K562 (cell line): ENCODE measurements at regions not wholly inside any gene's neighbourhood (a gene's known extent, or its start where the extent isn't known, plus 50 kb on each side); places are given as distances from the start of the nearest gene placed in this dataset.

Source experiments
- ATAC-seq: fragments of 200-7000 bp; cut with Tn5 transposase; 3 replicates; pipeline ENCODE4 v1.9.1; 2020; ENCODE audit warnings: moderate library complexity
- BruUV-seq: library from RNA; stranded (reverse); fragments of 400-500 nt; replicated peaks from 2 replicates; lab custom pipeline; 2021; lab: Mats Ljungman, UMichigan
- CTCF ChIA-PET: fragments of 300-600 bp; formaldehyde crosslinking; extraction: SDS; loops from one replicate; lab custom pipeline; 2021; ENCODE audit warnings: low intra/inter-chr PET ratio; lab: Yijun Ruan, JAX
- POLR2A ChIA-PET: fragments of 300-600, 350-650 bp; sonication (Branson Sonifier 250); formaldehyde crosslinking; extraction: SDS; loops from one replicate; lab custom pipeline; 2021; ENCODE audit warnings: antibody characterized with exemption, inconsistent platforms; lab: Yijun Ruan, JAX
- DNase-seq, 4 experiments: peaks; one replicate each; pipeline versions ENCODE4 v3.0.0 to v3.0.0-alpha.2; 2011 to 2018; ENCODE audit warnings: low spot score in 3 of 4, mixed read lengths in 3 of 4; ENCODE audit errors: extremely low read depth in 1 of 4
- FAIRE-seq: peaks from 2 replicates; lab custom pipeline; 2011; peaks lifted over from hg19 to GRCh38; lab: Jason Lieb, UNC
- H2AFZ ChIP-seq: 2 replicates; pipeline ENCODE4 v1.6.0; 2011; ENCODE audit warnings: low read depth, low read length, control low read depth, inconsistent platforms
- H3K27ac ChIP-seq: fragments of 200-600 bp; 3 replicates; pipeline ENCODE4 v1.8.0; 2011; ENCODE audit warnings: low read depth, mild to moderate bottlenecking, control low read depth, inconsistent platforms, low read length, moderate library complexity, mixed read lengths; ENCODE audit errors: extremely low read depth
- H3K27me3 ChIP-seq, 2 experiments: fragments of 300-600 bp in 1 of 2; 2 replicates in 1 of 2; 3 replicates in 1 of 2; pipeline versions ENCODE4 v1.6.0 to v1.8.0; 2011; ENCODE audit warnings: inconsistent platforms in 2 of 2, low read length in 2 of 2, mild to moderate bottlenecking in 1 of 2, mixed read lengths in 1 of 2, moderate library complexity in 1 of 2; ENCODE audit not compliant: control insufficient read depth in 2 of 2, insufficient read depth in 2 of 2
- H3K36me3 ChIP-seq: fragments of 300-600 bp; 3 replicates; pipeline ENCODE4 v1.8.0; 2011; ENCODE audit warnings: mild to moderate bottlenecking, low read length, inconsistent platforms; ENCODE audit not compliant: control insufficient read depth, insufficient read depth
- H3K4me1 ChIP-seq, 2 experiments: fragments of 200-600 bp in 1 of 2; replicated peaks in 1 of 2; 2 replicates in 1 of 2; 3 replicates in 1 of 2; pipeline versions ENCODE4 v1.5.1 to v1.8.0; 2011; ENCODE audit warnings: inconsistent platforms in 2 of 2, low read length in 2 of 2, mild to moderate bottlenecking in 1 of 2, mixed read lengths in 1 of 2, moderate library complexity in 1 of 2; ENCODE audit not compliant: control insufficient read depth in 2 of 2, insufficient read depth in 2 of 2
- H3K4me2 ChIP-seq: 2 replicates; pipeline ENCODE4 v1.6.1; 2011; ENCODE audit warnings: low read length, control low read depth, inconsistent platforms, mixed read lengths; ENCODE audit not compliant: insufficient read depth
- H3K4me3 ChIP-seq: fragments of 200-600 bp; sonication (generic), shearing (Covaris generic); 2 replicates; pipeline ENCODE4 v1.5.1; 2016; ENCODE audit warnings: control low read depth, inconsistent platforms
- H3K79me2 ChIP-seq: fragments of 200-600 bp; 3 replicates; pipeline ENCODE4 v1.8.0; 2011; ENCODE audit warnings: low read length, inconsistent platforms; ENCODE audit not compliant: control insufficient read depth, insufficient read depth
- H3K9ac ChIP-seq, 2 experiments: 2 replicates each; pipeline versions ENCODE4 v1.6.0 to v1.6.1; 2011; ENCODE audit warnings: low read depth in 2 of 2, low read length in 2 of 2, control low read depth in 1 of 2, inconsistent platforms in 1 of 2, mild to moderate bottlenecking in 1 of 2, mixed read lengths in 1 of 2; ENCODE audit not compliant: insufficient read depth in 1 of 2
- H3K9me1 ChIP-seq: one replicate; pipeline ENCODE4 v1.6.0; 2011; ENCODE audit warnings: inconsistent platforms, mild to moderate bottlenecking, low read length, moderate library complexity; ENCODE audit not compliant: control insufficient read depth, insufficient read depth
- H3K9me3 ChIP-seq: replicated peaks from 2 replicates; pipeline ENCODE4 v1.5.1; 2011; ENCODE audit warnings: low read depth, low read length, inconsistent platforms; ENCODE audit not compliant: control insufficient read depth, insufficient read depth
- H4K20me1 ChIP-seq: replicated peaks from 2 replicates; pipeline ENCODE4 v1.6.1; 2011; ENCODE audit warnings: low read length, inconsistent platforms, mixed read lengths; ENCODE audit not compliant: control insufficient read depth, insufficient read depth
- ARID3A ChIP-seq: IDR thresholded peaks from 2 replicates; pipeline ENCODE4 v1.6.1; 2012; ENCODE audit warnings: low read depth, low read length, improper control_type of control experiment, borderline replicate concordance
- CBX5 ChIP-seq: IDR thresholded peaks from 2 replicates; pipeline ENCODE4 v1.6.1; 2014; ENCODE audit warnings: low read depth, borderline replicate concordance
- CC2D1A ChIP-seq: fragments of 450-650 bp; IDR thresholded peaks from 2 replicates; pipeline ENCODE4 v1.6.1; 2017; ENCODE audit warnings: mild to moderate bottlenecking
- FOXP4 ChIP-seq: sonication (generic); formaldehyde crosslinking; IDR thresholded peaks from 2 replicates; pipeline ENCODE4 v1.8.0; 2022; ENCODE audit warnings: mild to moderate bottlenecking, missing genetic modification reagents, borderline replicate concordance
- KDM1A ChIP-seq, 2 experiments: fragments of 450-650 bp; IDR thresholded peaks; 2 replicates each; pipeline ENCODE4 v1.6.1; 2016; ENCODE audit warnings: mild to moderate bottlenecking in 2 of 2
- NFE2L1 ChIP-seq: fragments of 450-650 bp; IDR thresholded peaks from 2 replicates; pipeline ENCODE4 v1.6.1; 2016; ENCODE audit warnings: missing genetic modification characterization, low read depth, mild to moderate bottlenecking, missing compliant biosample characterization, moderate library complexity, borderline replicate concordance
- RBM15 ChIP-seq: fragments of 200-400 bp; formaldehyde crosslinking; IDR thresholded peaks from 2 replicates; pipeline ENCODE4 v1.6.1; 2018; ENCODE audit warnings: mild to moderate bottlenecking, low read length, moderate library complexity; ENCODE audit not compliant: insufficient read depth
- SMARCB1 ChIP-seq: IDR thresholded peaks from 2 replicates; pipeline ENCODE4 v1.6.1; 2011; ENCODE audit warnings: improper control_type of control experiment, low read depth; ENCODE audit not compliant: insufficient read length
- TCFL5 ChIP-seq: fragments of 250-450 bp; sonication (Bioruptor Pico); conservative IDR thresholded peaks from 2 replicates; pipeline ENCODE4 v1.6.1; 2021; ENCODE audit warnings: mild to moderate bottlenecking, moderate library complexity, matching md5 sums
- TEAD4 ChIP-seq, 2 experiments: sonication (generic) in 1 of 2; formaldehyde crosslinking in 1 of 2; IDR thresholded peaks; 2 replicates each; pipeline versions ENCODE4 v1.6.1 to v1.8.0; 2012 to 2022; ENCODE audit warnings: borderline replicate concordance in 1 of 2, inconsistent platforms in 1 of 2, low read length in 1 of 2, mild to moderate bottlenecking in 1 of 2, missing genetic modification reagents in 1 of 2
- ZSCAN29 ChIP-seq: fragments of 450-650 bp; IDR thresholded peaks from 2 replicates; pipeline ENCODE4 v1.6.1; 2017
- WGBS: fragments of 100-300 bp; shearing (Covaris generic); methylation state at CpG from one replicate; pipeline ENCODE4 v1.1.6; 2016; ENCODE audit warnings: low coverage, mixed read lengths; ENCODE audit not compliant: insufficient coverage; ENCODE audit errors: missing lambda C conversion rate; 5-methylcytosine and 5-hydroxymethylcytosine counted together
- in situ Hi-C: fragments of 300-500 bp; cut with MboI; formaldehyde crosslinking; loops from 4 replicates; pipeline ENCODE4 v1.15.0; 2018; ENCODE audit warnings: inconsistent platforms, mixed read lengths
- intact Hi-C: fragments of 100-400 bp; cut with micrococcal nuclease; formaldehyde crosslinking; loops from 2 replicates; pipeline ENCODE4 v1.14.2; 2022

DNA sequence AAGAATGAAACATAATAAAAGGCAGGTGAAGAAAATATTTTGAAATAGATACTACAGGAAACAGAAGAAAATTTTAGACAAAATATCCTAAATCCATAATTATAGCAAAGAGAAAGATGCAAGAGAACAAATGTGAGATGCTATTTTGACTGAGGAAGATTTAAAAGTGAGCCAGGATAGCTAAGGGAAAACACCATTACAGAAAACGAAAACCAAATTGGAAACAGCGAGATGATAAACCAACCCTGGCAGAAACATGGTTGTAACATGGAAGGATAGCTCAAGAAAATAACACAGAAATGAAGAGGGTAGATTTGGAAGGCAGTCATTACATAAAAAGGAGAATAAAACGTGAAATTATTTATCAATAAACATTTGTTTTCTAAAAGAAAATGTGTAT, 267.2 kb upstream of the NREP start:
- TF ChIP-seq FOXP4 (no peak), CBX5 (no peak), TCFL5 (CRISPR knock-in tag) (no peak), ZSCAN29 (no peak), NFE2L1 (tag) (no peak), KDM1A (IDR thresholded peaks at IDR 0.05) (no peak), CC2D1A (no peak), TEAD4 (IDR thresholded peaks at IDR 0.05; ENCODE audit: low read length) (no peak), TEAD4 (CRISPR knock-in tag; IDR thresholded peaks at IDR 0.05; ENCODE audit: borderline replicate concordance) (no peak), SMARCB1 (no peak), RBM15 (no peak), ARID3A (no peak)
- WGBS: 0% methylated on average over 3 of the region's 3 CpGs
- H3K79me2 ChIP-seq: no peaks in the 10 kb centered on the region
- no peaks in the 10 kb centered on the region for H3K9me1 ChIP-seq
- no peaks in the 10 kb centered on the region for H3K9me3 ChIP-seq
- POLR2A ChIA-PET: interaction anchor here (0.8 kb wide), 1 partner anchor 25 kb away, joined by 4 read pairs; no protein-coding TSS in a partner anchor
- no peak overlapping the region for H3K4me2 ChIP-seq
- no peak overlapping the region for H3K27ac ChIP-seq
- intact Hi-C loops: no loop called here
- no peaks in the 10 kb centered on the region for H3K4me1 ChIP-seq
- no peak overlapping the region for H3K9ac ChIP-seq
- FAIRE-seq: no peak
- H3K27me3 ChIP-seq: no peaks in the 10 kb centered on the region
- no peaks in the 10 kb centered on the region for H4K20me1 ChIP-seq
- no peak overlapping the region for H2AFZ ChIP-seq
- CTCF ChIA-PET: no interaction called here
- in situ Hi-C loops: no loop called here
- H3K4me3 ChIP-seq: no peak overlapping the region
- no peak for DNase-seq
- no peaks in the 10 kb centered on the region for H3K36me3 ChIP-seq
- no peak for ATAC-seq
- BruUV-seq: no TSS peak
